Esophagus muscularis mucosa (tissue), 3 donors: ENCODE measurements at regions not wholly inside any gene's neighbourhood (a gene's known extent, or its start where the extent isn't known, plus 50 kb on each side); places are given as distances from the start of the nearest gene placed in this dataset.

ENCODE experiments used
- POLR2AphosphoS5 ChIP-seq, 2 donors: sonication (generic); formaldehyde crosslinking; IDR thresholded peaks; one replicate each; pipeline ENCODE4 v1.6.1; 2017; ENCODE audit warnings: antibody characterized with exemption in 2 of 2
- TF ChIP-seq, protein P1 (sequence below), 3 experiments: fragments of 200-600 bp in 2 of 3; fragments of 450-650 bp in 1 of 3; sonication (generic) in 2 of 3; IDR thresholded peaks; one replicate each; pipeline ENCODE4 v1.5.1; 2017 to 2019; ENCODE audit warnings: antibody characterized with exemption in 3 of 3, mild to moderate bottlenecking in 2 of 3, moderate library complexity in 1 of 3

DNA sequence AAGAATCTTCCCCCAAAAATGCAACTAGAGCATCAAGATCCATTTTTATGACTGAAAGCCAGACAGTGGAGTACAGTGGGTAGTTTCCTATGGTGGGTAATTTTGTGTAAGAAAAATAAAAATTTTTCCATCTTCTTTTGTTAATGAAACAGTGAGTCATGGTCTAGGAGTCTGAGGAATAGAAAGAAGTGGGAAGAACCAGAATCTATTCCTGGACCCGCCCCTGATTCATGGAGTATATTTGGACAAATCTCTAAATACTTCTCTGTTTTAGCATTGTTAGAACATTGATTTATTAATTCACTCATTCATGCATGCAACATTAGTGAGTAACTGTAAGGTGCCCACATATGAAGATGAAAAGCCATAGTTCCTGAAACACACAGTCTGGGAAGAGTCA is 304.5 kb upstream of the GPR149 start:
- TF ChIP-seq, protein P1, sequence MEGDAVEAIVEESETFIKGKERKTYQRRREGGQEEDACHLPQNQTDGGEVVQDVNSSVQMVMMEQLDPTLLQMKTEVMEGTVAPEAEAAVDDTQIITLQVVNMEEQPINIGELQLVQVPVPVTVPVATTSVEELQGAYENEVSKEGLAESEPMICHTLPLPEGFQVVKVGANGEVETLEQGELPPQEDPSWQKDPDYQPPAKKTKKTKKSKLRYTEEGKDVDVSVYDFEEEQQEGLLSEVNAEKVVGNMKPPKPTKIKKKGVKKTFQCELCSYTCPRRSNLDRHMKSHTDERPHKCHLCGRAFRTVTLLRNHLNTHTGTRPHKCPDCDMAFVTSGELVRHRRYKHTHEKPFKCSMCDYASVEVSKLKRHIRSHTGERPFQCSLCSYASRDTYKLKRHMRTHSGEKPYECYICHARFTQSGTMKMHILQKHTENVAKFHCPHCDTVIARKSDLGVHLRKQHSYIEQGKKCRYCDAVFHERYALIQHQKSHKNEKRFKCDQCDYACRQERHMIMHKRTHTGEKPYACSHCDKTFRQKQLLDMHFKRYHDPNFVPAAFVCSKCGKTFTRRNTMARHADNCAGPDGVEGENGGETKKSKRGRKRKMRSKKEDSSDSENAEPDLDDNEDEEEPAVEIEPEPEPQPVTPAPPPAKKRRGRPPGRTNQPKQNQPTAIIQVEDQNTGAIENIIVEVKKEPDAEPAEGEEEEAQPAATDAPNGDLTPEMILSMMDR (IDR thresholded peaks at IDR 0.05) = no peak
- TF ChIP-seq POLR2AphosphoS5 (IDR thresholded peaks at IDR 0.05) = no peak
